Epithelial cell of proximal tubule (primary cell): ENCODE measurements at regions not wholly inside any gene's neighbourhood (a gene's known extent, or its start where the extent isn't known, plus 50 kb on each side); places are given as distances from the start of the nearest gene placed in this dataset.
"Not testable (repeated sequence)": the region's sequence is repeated elsewhere in the genome, so short reads cannot be mapped to it uniquely, and the experiment has no call there.

Experiments used
- DNase-seq: peaks from one replicate; pipeline ENCODE4 v3.0.0-alpha.2; 2011; ENCODE audit warnings: low read depth
- H3K4me3 ChIP-seq: 2 replicates; pipeline ENCODE4 v1.5.1; 2011; ENCODE audit warnings: low read depth, mild to moderate bottlenecking, low read length
- CTCF ChIP-seq: conservative IDR thresholded peaks from 2 replicates; pipeline ENCODE4 v1.5.1; 2012; ENCODE audit warnings: low read depth, mild to moderate bottlenecking, low read length

GRCh38 chrX:65910899-65911298 is 129.0 kb downstream of the VSIG4 start:
- TF ChIP-seq CTCF = no peak
- H3K4me3 ChIP-seq = no peak overlapping the region
- DNase-seq = no peak

GRCh38 chrX:65903750-65904149 is 136.1 kb downstream of the VSIG4 start:
- TF ChIP-seq CTCF = no peak
- H3K4me3 ChIP-seq = no peak overlapping the region
- no peak for DNase-seq

GRCh38 chrX:65902011-65902410 is 137.9 kb downstream of the VSIG4 start:
- DNase-seq = no peak
- no peak for TF ChIP-seq CTCF

GRCh38 chrX:65900850-65901844 is 138.7 kb downstream of the VSIG4 start:
- H3K4me3 ChIP-seq = no peak overlapping the region
- TF ChIP-seq CTCF = no peak
- no peak for DNase-seq

More at GRCh38 chrX:65902011-65902410, 137.9 kb downstream of the VSIG4 start:
- H3K4me3 ChIP-seq = no peak overlapping the region

GRCh38 chrX:65894133-65894532 is 145.7 kb downstream of the VSIG4 start:
- no peak for TF ChIP-seq CTCF
- no peak overlapping the region for H3K4me3 ChIP-seq
- no peak for DNase-seq

GRCh38 chrX:65891817-65892216 is 148.1 kb downstream of the VSIG4 start:
- not testable (repeated sequence) for DNase-seq, H3K4me3 ChIP-seq

GRCh38 chrX:65888150-65888549 is 151.7 kb downstream of the VSIG4 start:
- not testable (repeated sequence) for H3K4me3 ChIP-seq, DNase-seq

GRCh38 chrX:65883556-65883955 is 156.3 kb downstream of the VSIG4 start:
- DNase-seq = no peak
- TF ChIP-seq CTCF = no peak
- H3K4me3 ChIP-seq = no peak overlapping the region
